ENCODE measurements at regions not wholly inside any gene's neighbourhood (a gene's known extent, or its start where the extent isn't known, plus 50 kb on each side); places are given as distances from the start of the nearest gene placed in this dataset.

DNA sequence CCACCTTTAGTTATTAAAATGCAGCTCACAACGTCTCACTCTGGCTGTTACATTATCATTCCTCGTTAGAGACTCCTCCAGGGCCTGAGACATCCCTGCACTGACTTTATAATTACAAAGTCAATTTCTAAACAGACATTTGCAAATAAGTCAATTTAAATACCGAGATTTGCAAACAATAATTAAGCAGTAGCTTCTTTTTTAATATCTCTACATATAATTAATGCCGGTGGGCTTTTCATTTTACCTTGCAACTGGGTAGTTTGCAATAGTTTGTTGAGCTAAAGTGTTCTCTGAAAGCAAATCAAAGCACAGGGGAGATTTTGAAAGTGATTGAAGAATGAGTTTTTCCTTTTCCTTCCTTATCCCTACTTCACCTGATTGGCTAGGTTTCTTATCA is 154.4 kb downstream of the TLR4 start:
- no peak overlapping the region for H3K4me3 ChIP-seq (ENCODE audit: insufficient read depth, low read depth, low read length)
- H3K27me3 Mint-ChIP-seq (ENCODE audit: low read depth, unreplicated experiment): peaks cover 2% of the 10 kb centered on the region
- TF ChIP-seq, protein P1, sequence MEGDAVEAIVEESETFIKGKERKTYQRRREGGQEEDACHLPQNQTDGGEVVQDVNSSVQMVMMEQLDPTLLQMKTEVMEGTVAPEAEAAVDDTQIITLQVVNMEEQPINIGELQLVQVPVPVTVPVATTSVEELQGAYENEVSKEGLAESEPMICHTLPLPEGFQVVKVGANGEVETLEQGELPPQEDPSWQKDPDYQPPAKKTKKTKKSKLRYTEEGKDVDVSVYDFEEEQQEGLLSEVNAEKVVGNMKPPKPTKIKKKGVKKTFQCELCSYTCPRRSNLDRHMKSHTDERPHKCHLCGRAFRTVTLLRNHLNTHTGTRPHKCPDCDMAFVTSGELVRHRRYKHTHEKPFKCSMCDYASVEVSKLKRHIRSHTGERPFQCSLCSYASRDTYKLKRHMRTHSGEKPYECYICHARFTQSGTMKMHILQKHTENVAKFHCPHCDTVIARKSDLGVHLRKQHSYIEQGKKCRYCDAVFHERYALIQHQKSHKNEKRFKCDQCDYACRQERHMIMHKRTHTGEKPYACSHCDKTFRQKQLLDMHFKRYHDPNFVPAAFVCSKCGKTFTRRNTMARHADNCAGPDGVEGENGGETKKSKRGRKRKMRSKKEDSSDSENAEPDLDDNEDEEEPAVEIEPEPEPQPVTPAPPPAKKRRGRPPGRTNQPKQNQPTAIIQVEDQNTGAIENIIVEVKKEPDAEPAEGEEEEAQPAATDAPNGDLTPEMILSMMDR (IDR thresholded peaks at IDR 0.05; ENCODE audit: insufficient read depth, low read depth, low read length): no peak
- TF ChIP-seq EZH2 (IDR thresholded peaks at IDR 0.05; ENCODE audit: insufficient read depth, low read length): no peak
- no peaks in the 10 kb centered on the region for H4K20me1 ChIP-seq (ENCODE audit: insufficient read depth, low read length)
- no peaks in the 10 kb centered on the region for H3K36me3 Mint-ChIP-seq (ENCODE audit: low read depth, unreplicated experiment)
- H3K9me3 Mint-ChIP-seq (ENCODE audit: unreplicated experiment): no peaks in the 10 kb centered on the region
- FAIRE-seq (no peak), DNase-seq (ENCODE audit: low read depth) (no peak)
- no peaks in the 10 kb centered on the region for H3K27me3 ChIP-seq (ENCODE audit: insufficient read depth, low read length)
- H3K4me2 ChIP-seq (ENCODE audit: low read length): no peak overlapping the region
- H3K79me2 ChIP-seq (ENCODE audit: insufficient read depth, low read length): no peaks in the 10 kb centered on the region
- H3K4me1 ChIP-seq (ENCODE audit: insufficient read depth, low read length): no peaks in the 10 kb centered on the region
- H3K27ac Mint-ChIP-seq (ENCODE audit: unreplicated experiment): no peak overlapping the region
- H3K9ac ChIP-seq (ENCODE audit: low read length): no peak overlapping the region
- H3K9me3 ChIP-seq (ENCODE audit: insufficient read depth, low read depth, low read length): no peaks in the 10 kb centered on the region
- H3K4me3 Mint-ChIP-seq (ENCODE audit: unreplicated experiment): no peak overlapping the region
- no peak overlapping the region for H3K27ac ChIP-seq (ENCODE audit: low read depth, low read length)
- H3K4me1 Mint-ChIP-seq (ENCODE audit: low read depth, unreplicated experiment): no peaks in the 10 kb centered on the region
- no peaks in the 10 kb centered on the region for H3K36me3 ChIP-seq (ENCODE audit: insufficient read depth, low read length)
- H2AFZ ChIP-seq (ENCODE audit: low read depth, low read length): no peak overlapping the region

DNA sequence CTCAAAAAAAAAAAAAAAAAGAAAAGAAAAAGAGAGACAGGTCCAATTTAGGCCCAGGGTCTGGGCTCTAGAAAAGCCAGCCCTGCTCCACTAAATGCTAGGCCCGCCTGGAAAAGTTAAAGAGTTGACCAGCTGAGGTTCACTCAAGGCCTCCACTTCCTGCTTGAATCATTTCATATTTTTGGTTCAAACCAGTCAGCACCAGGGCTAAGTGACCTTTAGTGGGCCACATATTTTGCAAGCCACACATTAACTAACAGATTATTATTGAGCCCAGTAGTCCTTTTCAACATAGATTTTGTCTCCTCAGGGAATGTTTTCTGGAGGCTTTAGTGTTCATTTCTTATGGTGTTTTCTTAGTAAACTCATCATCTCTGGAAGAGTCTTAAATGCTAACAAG is 156.6 kb downstream of the TLR4 start:
- FAIRE-seq (no peak), DNase-seq (ENCODE audit: low read depth) (no peak)
- Histone ChIP-seq H2AFZ (ENCODE audit: low read depth, low read length) (no peak overlapping the region), H3K4me3 (ENCODE audit: insufficient read depth, low read depth, low read length) (no peak overlapping the region), H3K9ac (ENCODE audit: low read length) (no peak overlapping the region), H3K27ac (ENCODE audit: low read depth, low read length) (no peak overlapping the region), H3K9me3 (ENCODE audit: insufficient read depth, low read depth, low read length) (no peaks in the 10 kb centered on the region), H3K79me2 (ENCODE audit: insufficient read depth, low read length) (no peaks in the 10 kb centered on the region), H3K4me2 (ENCODE audit: low read length) (no peak overlapping the region), H3K36me3 (ENCODE audit: insufficient read depth, low read length) (no peaks in the 10 kb centered on the region), H3K4me1 (ENCODE audit: insufficient read depth, low read length) (no peaks in the 10 kb centered on the region), H4K20me1 (ENCODE audit: insufficient read depth, low read length) (no peaks in the 10 kb centered on the region), H3K27me3 (ENCODE audit: insufficient read depth, low read length) (no peaks in the 10 kb centered on the region)
- H3K27ac Mint-ChIP-seq (ENCODE audit: unreplicated experiment): no peak overlapping the region
- H3K27me3 Mint-ChIP-seq (ENCODE audit: low read depth, unreplicated experiment): peaks cover 2% of the 10 kb centered on the region
- H3K36me3 Mint-ChIP-seq (ENCODE audit: low read depth, unreplicated experiment): no peaks in the 10 kb centered on the region
- H3K9me3 Mint-ChIP-seq (ENCODE audit: unreplicated experiment): peaks cover 6% of the 10 kb centered on the region
- H3K4me3 Mint-ChIP-seq (ENCODE audit: unreplicated experiment): no peak overlapping the region
- no peak for TF ChIP-seq EZH2 (IDR thresholded peaks at IDR 0.05; ENCODE audit: insufficient read depth, low read length)
- TF ChIP-seq, protein P1 (IDR thresholded peaks at IDR 0.05; ENCODE audit: insufficient read depth, low read depth, low read length): no peak
- no peaks in the 10 kb centered on the region for H3K4me1 Mint-ChIP-seq (ENCODE audit: low read depth, unreplicated experiment)

DNA sequence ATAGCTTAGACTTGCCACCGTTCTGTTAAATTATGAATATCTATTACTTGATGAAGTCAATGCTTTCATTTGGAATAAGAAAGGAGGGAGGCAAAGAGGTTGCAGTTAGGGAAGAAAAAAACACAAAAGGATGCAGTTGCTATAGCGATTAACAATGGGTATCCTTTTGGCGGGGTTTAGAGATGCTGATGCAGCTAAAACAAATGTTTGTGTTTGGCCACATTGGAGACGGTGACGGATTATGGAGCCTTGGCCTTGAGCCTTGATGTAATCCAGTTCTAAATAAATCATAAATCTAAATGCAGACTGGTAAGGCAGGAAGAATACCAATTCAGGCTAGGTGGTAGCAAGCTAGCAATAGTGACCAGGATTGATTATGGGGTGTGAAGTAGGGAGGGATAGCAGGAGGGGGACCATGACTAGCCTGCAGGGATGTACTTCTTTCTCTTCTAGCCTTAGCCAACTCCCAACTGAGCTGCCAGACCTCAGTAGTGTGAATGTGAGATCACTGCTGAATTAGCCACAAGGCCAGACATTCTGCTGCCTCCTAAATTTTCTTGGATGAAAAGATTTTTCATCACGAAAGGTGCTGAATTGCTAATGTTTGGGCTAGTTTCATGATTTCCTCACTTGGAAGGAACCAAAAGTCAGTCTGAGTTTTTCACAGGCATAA is 160.3 kb downstream of the TLR4 start:
- no peaks in the 10 kb centered on the region for H3K36me3 Mint-ChIP-seq (ENCODE audit: low read depth, unreplicated experiment)
- no peaks in the 10 kb centered on the region for H3K4me1 ChIP-seq (ENCODE audit: insufficient read depth, low read length)
- DNase-seq (ENCODE audit: low read depth) (no peak), FAIRE-seq (no peak)
- H2AFZ ChIP-seq (ENCODE audit: low read depth, low read length): no peak overlapping the region
- no peak overlapping the region for H3K27ac ChIP-seq (ENCODE audit: low read depth, low read length)
- H3K4me3 Mint-ChIP-seq (ENCODE audit: unreplicated experiment): no peak overlapping the region
- H4K20me1 ChIP-seq (ENCODE audit: insufficient read depth, low read length): no peaks in the 10 kb centered on the region
- H3K27me3 ChIP-seq (ENCODE audit: insufficient read depth, low read length): no peaks in the 10 kb centered on the region
- H3K4me2 ChIP-seq (ENCODE audit: low read length): no peak overlapping the region
- H3K9me3 Mint-ChIP-seq (ENCODE audit: unreplicated experiment): peaks cover 6% of the 10 kb centered on the region
- no peaks in the 10 kb centered on the region for H3K36me3 ChIP-seq (ENCODE audit: insufficient read depth, low read length)
- H3K9ac ChIP-seq (ENCODE audit: low read length): no peak overlapping the region
- no peak for TF ChIP-seq EZH2 (IDR thresholded peaks at IDR 0.05; ENCODE audit: insufficient read depth, low read length)
- TF ChIP-seq, protein P1 (IDR thresholded peaks at IDR 0.05; ENCODE audit: insufficient read depth, low read depth, low read length): no peak
- H3K9me3 ChIP-seq (ENCODE audit: insufficient read depth, low read depth, low read length): no peaks in the 10 kb centered on the region
- no peak overlapping the region for H3K27ac Mint-ChIP-seq (ENCODE audit: unreplicated experiment)
- no peaks in the 10 kb centered on the region for H3K4me1 Mint-ChIP-seq (ENCODE audit: low read depth, unreplicated experiment)
- no peaks in the 10 kb centered on the region for H3K79me2 ChIP-seq (ENCODE audit: insufficient read depth, low read length)
- H3K4me3 ChIP-seq (ENCODE audit: insufficient read depth, low read depth, low read length): no peak overlapping the region
- peaks cover 4% of the 10 kb centered on the region for H3K27me3 Mint-ChIP-seq (ENCODE audit: low read depth, unreplicated experiment)

Measured in astrocyte (in vitro differentiated cells and primary cell).